OCI-LY7 (cell line): ENCODE measurements at regions not wholly inside any gene's neighbourhood (a gene's known extent, or its start where the extent isn't known, plus 50 kb on each side); places are given as distances from the start of the nearest gene placed in this dataset.

ENCODE experiments used
- BruUV-seq: library from RNA; stranded (reverse); fragments of 400-500 nt; replicated peaks from 2 replicates; lab custom pipeline; 2021; lab: Mats Ljungman, UMichigan
- CTCF ChIA-PET: fragments of 300-600 bp; sonication (Branson Sonifier 250); formaldehyde crosslinking; loops from one replicate; lab custom pipeline; 2022; ENCODE audit warnings: antibody characterized with exemption; ENCODE audit not compliant: unreplicated experiment; lab: Charles Lee
- POLR2A ChIA-PET: fragments of 300-600 bp; sonication (Branson Sonifier 250); formaldehyde crosslinking; loops from one replicate; lab custom pipeline; 2022; ENCODE audit warnings: antibody characterized with exemption; lab: Charles Lee
- DNase-seq: peaks from one replicate; pipeline ENCODE4 v3.0.0-alpha.2; 2015; ENCODE audit warnings: low spot score
- H2AFZ ChIP-seq: fragments of 200-600 bp; sonication (generic), shearing (Covaris generic); 2 replicates; pipeline ENCODE4 v1.6.1; 2014; ENCODE audit warnings: mild to moderate bottlenecking, antibody characterized with exemption, low read length, moderate library complexity
- H3K27ac ChIP-seq: fragments of 200-600 bp; sonication (generic); 2 replicates; pipeline ENCODE4 v1.5.1; 2014; ENCODE audit warnings: mixed run types, low read depth, mild to moderate bottlenecking, moderate library complexity, low read length, inconsistent platforms; ENCODE audit not compliant: poor library complexity, severe bottlenecking
- H3K36me3 ChIP-seq: fragments of 200-600 bp; sonication (generic); 2 replicates; pipeline ENCODE4 v1.6.1; 2014; ENCODE audit warnings: mild to moderate bottlenecking, antibody characterized with exemption, low read length, moderate library complexity, mixed read lengths; ENCODE audit not compliant: insufficient read depth
- H3K4me1 ChIP-seq: fragments of 200-600 bp; sonication (generic); 2 replicates; pipeline ENCODE4 v1.5.1; 2014; ENCODE audit warnings: mild to moderate bottlenecking, low read length; ENCODE audit not compliant: insufficient read depth, poor library complexity, severe bottlenecking
- H3K4me2 ChIP-seq: fragments of 200-600 bp; sonication (generic); 2 replicates; pipeline ENCODE4 v1.6.1; 2014; ENCODE audit warnings: mild to moderate bottlenecking, low read length
- H3K4me3 ChIP-seq: fragments of 200-600 bp; sonication (generic); 2 replicates; pipeline ENCODE4 v1.5.1; 2014; ENCODE audit warnings: mild to moderate bottlenecking, low read depth, low read length; ENCODE audit not compliant: poor library complexity, severe bottlenecking
- H3K79me2 ChIP-seq: fragments of 200-600 bp; sonication (generic); 2 replicates; pipeline ENCODE4 v1.6.1; 2016; ENCODE audit warnings: low read depth, mild to moderate bottlenecking, low read length, moderate library complexity, mixed read lengths; ENCODE audit not compliant: insufficient read depth
- H3K9me2 ChIP-seq: fragments of 200-600 bp; sonication (generic); 2 replicates; pipeline ENCODE4 v1.6.1; 2016; ENCODE audit warnings: mild to moderate bottlenecking, low read length, mixed read lengths; ENCODE audit not compliant: insufficient read depth
- H3K9me3 ChIP-seq: fragments of 200-600 bp; sonication (generic); 2 replicates; pipeline ENCODE4 v1.6.1; 2014; ENCODE audit warnings: mild to moderate bottlenecking, mixed run types, low read length, mixed read lengths
- H4K20me1 ChIP-seq: fragments of 200-600 bp; sonication (generic); 2 replicates; pipeline ENCODE4 v1.6.1; 2014; ENCODE audit warnings: mild to moderate bottlenecking, antibody characterized with exemption, low read length, moderate library complexity, mixed read lengths; ENCODE audit not compliant: insufficient read depth
- CTCF ChIP-seq: fragments of 200-600 bp; sonication (generic); conservative IDR thresholded peaks from 2 replicates; pipeline ENCODE4 v1.5.1; 2014; ENCODE audit warnings: mild to moderate bottlenecking, antibody characterized with exemption, low read length, moderate library complexity, mixed read lengths
- EZH2phosphoT487 ChIP-seq: fragments of 200-600 bp; sonication (generic); IDR thresholded peaks from 2 replicates; pipeline ENCODE4 v1.6.1; 2018; ENCODE audit warnings: low read depth, borderline replicate concordance, mild to moderate bottlenecking, mixed run types, antibody characterized with exemption, low read length, moderate library complexity, mixed read lengths
- intact Hi-C: fragments of 100-400 bp; cut with micrococcal nuclease; formaldehyde crosslinking; loops from one replicate; pipeline ENCODE4 v1.10.0; 2022; ENCODE audit not compliant: unreplicated experiment

GRCh38 chr11:112650527-112650926, 310.7 kb upstream of the NCAM1 start:
- intact Hi-C loops: no loop called here
- Histone ChIP-seq H3K4me1 (no peaks in the 10 kb centered on the region), H2AFZ (no peak overlapping the region), H3K4me3 (no peak overlapping the region), H4K20me1 (no peaks in the 10 kb centered on the region), H3K79me2 (no peaks in the 10 kb centered on the region), H3K9me3 (no peaks in the 10 kb centered on the region), H3K4me2 (no peak overlapping the region), H3K27ac (no peak overlapping the region), H3K9me2 (no peaks in the 10 kb centered on the region), H3K36me3 (no peaks in the 10 kb centered on the region)
- ChIA-PET POLR2A (interaction anchor here (0.9 kb wide), 1 partner anchor 649 kb away, joined by 3 read pairs; no protein-coding TSS in a partner anchor), CTCF (no interaction called here)
- no peak for DNase-seq
- BruUV-seq: no TSS peak
- TF ChIP-seq EZH2phosphoT487: no peak
- TF ChIP-seq CTCF: no peak

GRCh38 chr11:112651386-112651785, 309.8 kb upstream of the NCAM1 start:
- ChIA-PET CTCF (no interaction called here), POLR2A (interaction anchor here (0.6 kb wide), 1 partner anchor 319 kb away, joined by 3 read pairs; no protein-coding TSS in a partner anchor)
- Histone ChIP-seq H3K4me3 (no peak overlapping the region), H3K27ac (no peak overlapping the region), H3K4me1 (no peaks in the 10 kb centered on the region), H2AFZ (no peak overlapping the region), H3K9me2 (no peaks in the 10 kb centered on the region), H3K79me2 (no peaks in the 10 kb centered on the region), H3K9me3 (no peaks in the 10 kb centered on the region), H3K36me3 (no peaks in the 10 kb centered on the region), H4K20me1 (no peaks in the 10 kb centered on the region), H3K4me2 (no peak overlapping the region)
- DNase-seq: no peak
- no TSS peak for BruUV-seq
- intact Hi-C loops: no loop called here
- no peak for TF ChIP-seq CTCF
- TF ChIP-seq EZH2phosphoT487: no peak

GRCh38 chr11:112652786-112653390, 308.3 kb upstream of the NCAM1 start:
- no peak for TF ChIP-seq CTCF
- no peak for TF ChIP-seq EZH2phosphoT487
- H3K36me3 ChIP-seq: no peaks in the 10 kb centered on the region
- no peaks in the 10 kb centered on the region for H3K79me2 ChIP-seq
- no peak for DNase-seq
- H2AFZ ChIP-seq: no peak overlapping the region
- H3K4me2 ChIP-seq: no peak overlapping the region
- intact Hi-C loops: no loop called here
- no peaks in the 10 kb centered on the region for H3K4me1 ChIP-seq
- H3K27ac ChIP-seq: no peak overlapping the region
- no peaks in the 10 kb centered on the region for H4K20me1 ChIP-seq
- ChIA-PET POLR2A (no interaction called here), CTCF (no interaction called here)
- no peaks in the 10 kb centered on the region for H3K9me2 ChIP-seq
- H3K9me3 ChIP-seq: no peaks in the 10 kb centered on the region
- H3K4me3 ChIP-seq: no peak overlapping the region
- no TSS peak for BruUV-seq
